ENCODE measurements at regions not wholly inside any gene's neighbourhood (a gene's known extent, or its start where the extent isn't known, plus 50 kb on each side); places are given as distances from the start of the nearest gene placed in this dataset.

GRCh38 chr11:71176812-71177211, 75.6 kb downstream of the SHANK2 start:
- TF ChIP-seq, protein P1, sequence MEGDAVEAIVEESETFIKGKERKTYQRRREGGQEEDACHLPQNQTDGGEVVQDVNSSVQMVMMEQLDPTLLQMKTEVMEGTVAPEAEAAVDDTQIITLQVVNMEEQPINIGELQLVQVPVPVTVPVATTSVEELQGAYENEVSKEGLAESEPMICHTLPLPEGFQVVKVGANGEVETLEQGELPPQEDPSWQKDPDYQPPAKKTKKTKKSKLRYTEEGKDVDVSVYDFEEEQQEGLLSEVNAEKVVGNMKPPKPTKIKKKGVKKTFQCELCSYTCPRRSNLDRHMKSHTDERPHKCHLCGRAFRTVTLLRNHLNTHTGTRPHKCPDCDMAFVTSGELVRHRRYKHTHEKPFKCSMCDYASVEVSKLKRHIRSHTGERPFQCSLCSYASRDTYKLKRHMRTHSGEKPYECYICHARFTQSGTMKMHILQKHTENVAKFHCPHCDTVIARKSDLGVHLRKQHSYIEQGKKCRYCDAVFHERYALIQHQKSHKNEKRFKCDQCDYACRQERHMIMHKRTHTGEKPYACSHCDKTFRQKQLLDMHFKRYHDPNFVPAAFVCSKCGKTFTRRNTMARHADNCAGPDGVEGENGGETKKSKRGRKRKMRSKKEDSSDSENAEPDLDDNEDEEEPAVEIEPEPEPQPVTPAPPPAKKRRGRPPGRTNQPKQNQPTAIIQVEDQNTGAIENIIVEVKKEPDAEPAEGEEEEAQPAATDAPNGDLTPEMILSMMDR (IDR thresholded peaks at IDR 0.05; ENCODE audit: borderline replicate concordance, extremely low read depth, low read length, poor library complexity, severe bottlenecking) = no peak
- no peak for TF ChIP-seq EZH2 (IDR thresholded peaks at IDR 0.05; ENCODE audit: borderline replicate concordance, low read depth, low read length, severe bottlenecking)

Measured in DND-41 (cell line).